GM18498 (cell line): ENCODE measurements at regions not wholly inside any gene's neighbourhood (a gene's known extent, or its start where the extent isn't known, plus 50 kb on each side); places are given as distances from the start of the nearest gene placed in this dataset.

Experiments used
- ATAC-seq: cut with Tn5 transposase; IDR thresholded peaks from one replicate; pipeline ENCODE4 v1.9.1; 2021; ENCODE audit warnings: mild to moderate bottlenecking, moderate library complexity; ENCODE audit not compliant: unreplicated experiment

DNA sequence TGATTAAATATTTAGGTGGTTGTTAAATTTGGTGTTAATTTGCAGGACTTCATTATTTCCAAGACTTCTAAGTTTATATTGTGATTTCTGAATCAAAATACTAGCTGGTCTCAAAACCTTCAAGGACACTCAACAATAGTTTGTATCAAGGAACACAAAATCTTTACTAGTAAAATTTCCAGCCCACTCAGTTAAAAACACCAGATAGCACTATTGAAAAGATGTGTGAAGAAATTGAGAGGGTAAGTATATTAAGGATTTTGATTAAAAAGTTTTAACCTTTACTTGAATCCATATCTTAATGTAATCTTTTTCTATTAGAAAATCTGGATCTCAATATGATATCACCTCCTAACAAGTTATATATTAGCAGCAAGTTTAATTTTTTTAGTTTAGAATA, 89.3 kb upstream of the UGT8 start:
- ATAC-seq: no peak

DNA sequence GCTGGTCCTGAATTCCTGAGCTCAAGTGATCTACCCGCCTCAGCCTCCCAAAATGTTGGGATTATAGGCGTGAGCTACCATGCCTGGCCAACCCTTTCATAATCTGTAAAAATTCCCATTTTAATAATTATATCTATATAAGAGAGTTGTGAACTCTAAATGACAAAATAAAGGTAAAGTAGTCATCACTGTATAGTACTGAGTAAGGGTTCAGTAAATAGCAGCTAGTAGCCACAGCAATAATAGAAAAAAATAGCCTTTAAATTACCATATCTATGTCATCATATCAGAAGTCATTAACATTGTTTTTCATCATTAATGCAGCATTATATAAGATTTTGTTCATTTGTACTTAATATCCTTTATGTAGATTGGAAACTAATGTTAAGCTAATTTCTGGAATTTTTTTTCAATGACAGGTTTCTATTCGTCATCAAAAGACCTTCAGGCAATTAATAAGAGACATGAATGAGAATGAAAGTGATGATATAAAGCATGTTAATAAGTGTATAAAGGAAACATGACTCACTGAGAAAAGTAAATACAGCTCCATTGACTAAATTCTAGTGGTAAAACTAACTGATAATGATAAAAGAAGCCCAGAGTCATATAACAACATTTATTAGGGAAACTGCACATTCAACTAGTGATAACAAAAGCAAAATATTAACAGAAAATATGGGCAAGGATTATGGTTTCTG, 85.9 kb upstream of the UGT8 start:
- ATAC-seq: no peak

DNA sequence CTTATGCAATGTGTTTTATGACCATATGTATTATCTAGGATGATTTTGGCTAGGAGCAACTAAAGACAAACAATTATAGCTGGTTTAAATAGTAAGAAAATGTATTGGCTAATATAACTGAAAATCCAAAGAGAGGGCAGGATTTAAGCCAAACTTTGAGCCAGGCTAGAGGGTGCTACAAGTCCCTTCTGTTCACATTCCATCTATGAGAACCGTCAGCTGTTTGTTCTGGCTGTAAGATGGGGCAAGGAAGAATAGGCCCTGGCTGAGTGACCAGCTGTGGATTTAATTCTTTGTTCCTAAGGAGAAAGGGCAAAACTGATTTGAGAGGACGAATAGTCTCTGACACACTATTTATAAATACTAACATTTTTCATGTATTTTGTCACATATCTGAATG, 79.2 kb upstream of the UGT8 start:
- no peak for ATAC-seq

DNA sequence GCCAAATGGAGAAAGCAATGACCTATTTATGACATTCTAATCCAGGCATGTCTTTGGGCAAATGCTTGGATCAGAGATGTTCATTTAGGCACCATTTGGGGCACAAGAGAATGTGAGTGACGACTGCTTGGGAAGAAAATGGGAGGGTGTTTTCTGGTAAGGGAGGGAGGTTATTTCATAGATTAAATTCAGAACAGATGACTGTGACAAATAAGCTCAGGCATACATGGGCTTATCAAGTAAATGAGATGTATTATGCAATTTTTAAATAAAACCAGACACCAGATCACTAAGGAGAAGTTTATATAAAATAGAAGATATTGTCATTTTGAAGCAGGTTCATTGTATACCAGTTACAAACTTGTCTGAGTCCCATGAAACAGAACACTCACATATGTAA, 71.4 kb upstream of the UGT8 start:
- no peak for ATAC-seq

DNA sequence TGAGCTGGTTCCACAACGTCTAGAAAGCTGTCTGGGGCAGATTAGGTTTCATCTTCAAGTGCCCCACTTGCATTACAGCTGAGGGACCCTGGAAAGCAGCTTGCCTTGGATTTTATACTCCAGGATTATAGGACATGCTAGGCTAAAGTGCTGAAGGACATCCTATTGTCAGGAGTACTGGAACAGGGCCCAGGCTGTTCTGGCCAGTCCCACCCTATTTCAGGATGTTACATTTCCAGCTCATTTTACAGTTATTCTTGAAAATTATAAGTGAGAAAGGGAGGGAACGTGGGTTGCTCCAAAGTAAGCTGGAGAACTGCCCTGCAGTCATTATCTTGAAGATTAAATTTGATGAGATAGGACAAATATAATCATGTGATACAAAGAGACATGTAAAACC, 71.0 kb upstream of the UGT8 start:
- no peak for ATAC-seq

DNA sequence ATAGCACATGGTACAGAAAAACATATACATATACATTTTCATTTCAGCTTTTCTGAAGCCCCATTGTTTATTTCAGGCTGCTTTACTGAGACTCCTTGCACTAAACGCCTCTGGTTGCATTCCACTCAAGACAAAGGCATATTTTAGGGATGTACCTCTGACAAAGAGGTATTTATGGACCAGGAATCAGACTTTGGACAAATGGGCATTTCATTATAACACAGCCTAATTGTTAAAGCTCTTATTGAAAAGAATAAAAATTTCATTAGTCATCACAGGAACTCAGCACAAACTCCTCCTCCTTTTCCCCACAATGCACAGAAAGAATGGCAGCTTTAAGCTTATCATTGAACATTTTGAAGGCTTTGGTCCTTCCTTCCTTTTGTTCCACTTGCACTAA, 62.9 kb upstream of the UGT8 start:
- ATAC-seq: no peak

DNA sequence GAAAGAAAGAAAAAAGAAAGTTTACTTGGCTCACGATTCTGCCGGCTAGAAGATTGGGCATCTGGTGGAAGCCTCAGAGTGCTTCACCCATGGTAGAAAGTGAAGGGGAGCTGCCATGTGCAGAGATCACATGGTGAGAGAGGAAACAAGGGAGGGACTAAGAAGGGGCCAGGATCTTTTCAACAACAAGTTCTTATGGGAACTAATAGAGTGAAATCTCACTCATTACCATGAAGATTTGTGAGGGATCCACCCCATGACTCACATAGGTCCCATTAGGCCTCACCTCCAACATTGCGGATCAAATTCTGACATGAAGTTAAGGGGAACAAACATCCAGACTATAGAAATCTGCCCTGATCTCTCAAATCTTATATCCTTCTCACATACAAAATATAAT, 61.3 kb upstream of the UGT8 start:
- ATAC-seq: no peak

DNA sequence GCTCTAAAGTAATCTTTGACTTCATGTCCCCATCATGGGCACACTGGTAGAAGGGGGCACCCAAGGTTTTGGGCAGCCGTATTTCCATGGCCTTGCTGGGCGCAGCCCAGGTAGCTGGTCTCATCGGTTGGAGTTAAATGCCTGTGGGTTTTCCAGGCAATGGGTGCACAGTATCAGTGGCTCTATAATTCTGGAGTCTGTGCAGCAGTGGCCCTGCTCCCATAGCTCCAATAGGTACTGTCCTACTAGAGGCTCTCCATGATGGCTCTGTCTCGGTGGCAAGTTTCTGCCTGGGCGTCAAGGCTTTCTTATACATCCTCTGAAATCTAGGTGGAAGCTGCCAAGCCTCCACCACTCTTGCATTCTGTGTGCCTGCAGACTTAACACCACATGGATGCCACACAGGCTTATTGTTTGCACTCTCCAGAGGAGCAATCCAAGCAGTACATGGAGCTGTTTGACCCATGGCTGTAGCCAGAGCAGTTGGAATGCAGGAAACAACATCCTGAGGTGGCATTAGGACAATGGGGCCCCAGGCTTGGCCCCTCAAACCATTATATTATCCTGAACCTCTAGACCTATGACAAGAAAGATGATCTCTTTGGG, 60.5 kb upstream of the UGT8 start:
- ATAC-seq: no peak

DNA sequence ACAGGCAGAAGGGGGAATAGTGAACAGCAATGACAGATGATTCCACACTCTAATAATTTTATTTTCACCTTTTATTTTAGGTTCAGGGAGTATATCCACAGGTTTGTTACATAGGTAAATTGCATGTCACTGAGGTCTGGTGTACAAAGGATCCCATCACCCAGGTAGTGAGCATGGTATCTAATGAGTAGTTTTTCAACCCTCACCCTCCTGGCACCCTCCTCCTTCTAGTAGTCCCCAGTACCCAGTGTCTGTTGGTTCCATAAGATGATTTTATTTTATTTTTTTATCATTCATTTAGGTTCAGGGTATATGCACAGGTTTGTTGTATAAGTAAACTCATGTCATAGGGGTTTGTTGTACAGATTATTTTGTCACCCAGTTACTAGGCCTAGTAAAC, 58.6 kb upstream of the UGT8 start:
- no peak for ATAC-seq

DNA sequence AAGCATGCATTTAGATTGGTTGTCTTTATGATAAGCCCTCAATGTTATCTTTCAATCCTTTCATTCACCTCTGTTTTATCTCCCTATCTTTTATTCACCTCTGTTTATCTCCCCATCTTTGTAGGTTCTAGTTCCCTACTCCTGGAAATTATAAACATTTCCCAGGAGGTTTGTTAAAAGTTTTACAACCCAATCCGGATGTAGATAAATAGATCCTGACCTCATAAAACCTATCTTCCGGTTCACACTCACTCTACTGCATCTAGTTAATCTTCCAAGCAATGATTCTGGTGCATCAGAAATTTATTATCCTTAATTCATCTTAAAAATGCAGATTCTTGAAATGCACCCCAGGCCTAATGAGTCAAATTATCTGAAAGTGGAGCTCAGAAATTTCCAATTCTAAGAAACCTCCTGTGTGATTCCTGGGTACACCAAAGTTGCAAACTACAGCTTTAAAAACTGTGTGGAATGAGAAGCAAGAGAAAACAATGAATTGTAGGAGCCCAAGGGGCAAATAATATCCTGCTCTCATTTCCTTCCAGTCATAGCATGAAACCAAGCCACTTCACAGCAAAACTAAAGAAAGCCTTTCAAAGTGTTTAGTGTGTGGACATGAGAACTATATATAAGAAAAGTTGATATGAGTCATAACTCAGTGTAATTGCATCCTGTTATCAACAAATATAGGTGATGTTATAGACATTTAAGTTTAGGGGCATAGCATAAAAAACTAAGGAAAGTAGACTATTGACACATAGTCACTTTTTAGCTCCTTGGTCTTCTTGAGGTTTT, 51.1 kb upstream of the UGT8 start:
- no peak for ATAC-seq
